ENCODE measurements at regions not wholly inside any gene's neighbourhood (a gene's known extent, or its start where the extent isn't known, plus 50 kb on each side); places are given as distances from the start of the nearest gene placed in this dataset.

- no peak for DNase-seq (ENCODE audit: low spot score)
- TF ChIP-seq, protein P1, sequence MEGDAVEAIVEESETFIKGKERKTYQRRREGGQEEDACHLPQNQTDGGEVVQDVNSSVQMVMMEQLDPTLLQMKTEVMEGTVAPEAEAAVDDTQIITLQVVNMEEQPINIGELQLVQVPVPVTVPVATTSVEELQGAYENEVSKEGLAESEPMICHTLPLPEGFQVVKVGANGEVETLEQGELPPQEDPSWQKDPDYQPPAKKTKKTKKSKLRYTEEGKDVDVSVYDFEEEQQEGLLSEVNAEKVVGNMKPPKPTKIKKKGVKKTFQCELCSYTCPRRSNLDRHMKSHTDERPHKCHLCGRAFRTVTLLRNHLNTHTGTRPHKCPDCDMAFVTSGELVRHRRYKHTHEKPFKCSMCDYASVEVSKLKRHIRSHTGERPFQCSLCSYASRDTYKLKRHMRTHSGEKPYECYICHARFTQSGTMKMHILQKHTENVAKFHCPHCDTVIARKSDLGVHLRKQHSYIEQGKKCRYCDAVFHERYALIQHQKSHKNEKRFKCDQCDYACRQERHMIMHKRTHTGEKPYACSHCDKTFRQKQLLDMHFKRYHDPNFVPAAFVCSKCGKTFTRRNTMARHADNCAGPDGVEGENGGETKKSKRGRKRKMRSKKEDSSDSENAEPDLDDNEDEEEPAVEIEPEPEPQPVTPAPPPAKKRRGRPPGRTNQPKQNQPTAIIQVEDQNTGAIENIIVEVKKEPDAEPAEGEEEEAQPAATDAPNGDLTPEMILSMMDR (IDR thresholded peaks at IDR 0.05), result no peak
Observed at GRCh38 chr12:88973998-88974397, 378.3 kb downstream of the DUSP6 start.

GRCh38 chr12:88970740-88971139 lies 381.6 kb downstream of the DUSP6 start:
- no peak for DNase-seq (ENCODE audit: low spot score)

More at GRCh38 chr12:88973998-88974397, 378.3 kb downstream of the DUSP6 start:
- no peak for ATAC-seq (ENCODE audit: low FRiP score)

GRCh38 chr12:88969127-88969526 lies 383.2 kb downstream of the DUSP6 start:
- TF ChIP-seq, protein P1 (IDR thresholded peaks at IDR 0.05), result no peak
- DNase-seq (ENCODE audit: low spot score), result no peak
- no peak for ATAC-seq (ENCODE audit: low FRiP score)

More at GRCh38 chr12:88970740-88971139, 381.6 kb downstream of the DUSP6 start:
- no peak for ATAC-seq (ENCODE audit: low FRiP score)
- TF ChIP-seq, protein P1 (IDR thresholded peaks at IDR 0.05), result no peak

DNA sequence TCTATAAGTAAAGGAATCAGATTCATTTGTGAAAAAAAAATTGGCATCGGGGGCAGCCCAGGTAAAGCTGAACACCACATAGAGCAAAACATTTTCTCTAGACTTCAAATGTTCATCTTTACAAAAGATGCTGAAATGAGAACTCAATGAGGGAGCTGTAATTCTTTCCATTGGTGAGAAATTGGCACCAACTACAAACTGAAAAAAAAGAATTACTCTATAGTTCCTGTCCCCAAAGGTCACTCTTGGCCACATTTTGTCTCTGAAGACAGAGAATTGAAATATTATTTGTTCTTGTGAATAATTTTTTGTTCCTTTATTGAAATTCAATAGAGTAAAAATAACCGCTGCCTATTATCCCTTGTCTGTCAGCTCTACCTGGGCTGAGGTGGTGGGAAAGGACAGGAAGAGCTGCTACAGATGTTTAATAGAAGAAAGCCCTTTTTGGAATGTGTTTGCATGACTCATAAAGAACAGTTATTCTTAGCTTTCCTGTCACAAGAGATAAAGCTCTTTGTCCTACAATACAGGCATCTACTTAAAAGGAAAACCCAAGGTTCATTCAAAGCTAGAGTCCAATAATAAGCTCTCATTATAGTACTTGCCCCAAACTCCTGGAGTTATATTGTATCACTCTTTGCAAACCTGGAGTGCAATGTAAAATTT lies 380.1 kb upstream of the KITLG start:
- no peak for ATAC-seq (ENCODE audit: low FRiP score)
- TF ChIP-seq, protein P1 (IDR thresholded peaks at IDR 0.05), result no peak
- DNase-seq (ENCODE audit: low spot score), result no peak

DNA sequence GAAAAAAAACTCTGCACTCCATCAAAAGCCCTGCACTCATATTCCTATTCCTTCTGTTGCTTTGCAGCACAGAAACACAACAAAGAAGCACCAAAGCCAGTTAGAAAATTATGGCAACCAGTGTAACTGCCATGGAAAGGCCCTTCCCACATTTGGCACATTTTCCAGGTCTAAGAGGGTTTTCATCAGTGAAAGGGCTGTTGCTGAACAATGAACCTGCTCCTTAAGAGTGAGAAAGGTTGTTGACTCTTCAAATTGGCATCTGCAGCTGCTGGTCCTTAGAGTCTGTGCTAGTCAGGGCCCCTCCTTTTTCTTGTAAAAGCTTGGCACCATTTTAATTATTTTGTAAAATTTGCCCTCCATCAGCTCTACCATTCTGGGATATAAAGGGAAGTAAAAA lies 378.7 kb upstream of the KITLG start:
- TF ChIP-seq, protein P1 (IDR thresholded peaks at IDR 0.05), result no peak
- DNase-seq (ENCODE audit: low spot score) (no peak), ATAC-seq (ENCODE audit: low FRiP score) (no peak)

DNA sequence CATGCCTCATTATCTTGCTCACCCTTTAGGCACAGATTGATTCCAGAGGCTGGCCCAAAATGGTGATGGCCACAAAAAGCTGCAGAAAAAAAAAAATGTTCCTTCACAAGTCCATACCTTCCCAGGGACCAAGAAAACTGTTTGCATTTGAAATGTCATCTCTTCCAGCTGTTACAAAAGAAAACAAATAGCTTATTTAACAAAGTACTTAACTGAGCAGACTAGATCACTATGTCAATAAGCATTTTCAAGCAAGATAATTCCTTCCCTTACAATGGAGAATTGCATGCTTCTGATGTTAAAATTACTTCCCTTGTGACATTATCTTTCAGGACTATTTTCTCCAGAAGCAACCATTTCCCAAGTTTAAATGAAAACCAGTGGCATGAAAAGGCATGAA lies 377.9 kb upstream of the KITLG start:
- TF ChIP-seq, protein P1 (IDR thresholded peaks at IDR 0.05), result no peak
- no peak for DNase-seq (ENCODE audit: low spot score)
- ATAC-seq (ENCODE audit: low FRiP score), result no peak

- ATAC-seq (ENCODE audit: low FRiP score) (no peak), DNase-seq (ENCODE audit: low spot score) (no peak)
- TF ChIP-seq, protein P1 (IDR thresholded peaks at IDR 0.05), result no peak
Observed at GRCh38 chr12:88957358-88957757, 377.1 kb upstream of the KITLG start.
